ENCODE measurements at regions not wholly inside any gene's neighbourhood (a gene's known extent, or its start where the extent isn't known, plus 50 kb on each side); places are given as distances from the start of the nearest gene placed in this dataset.

DNA sequence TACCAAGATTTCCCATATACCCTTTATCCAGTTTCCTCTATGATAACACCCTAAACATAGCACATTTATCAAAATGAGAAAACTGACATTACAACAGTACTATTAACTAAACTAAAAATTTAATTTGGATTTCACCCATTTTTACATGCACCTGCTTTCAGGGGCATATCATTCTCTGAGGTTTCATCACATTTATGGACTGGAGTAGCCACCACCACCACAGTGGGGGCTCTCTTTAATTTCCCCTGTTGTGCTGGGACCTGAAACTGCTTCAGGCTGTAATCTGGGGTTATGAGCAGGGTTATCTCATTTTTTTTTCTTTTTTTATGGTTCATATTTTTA, 637.9 kb upstream of the DPP6 start:
- DNase-seq (ENCODE audit: low read depth, low spot score), result no peak
- no peak overlapping the region for H3K27ac ChIP-seq

DNA sequence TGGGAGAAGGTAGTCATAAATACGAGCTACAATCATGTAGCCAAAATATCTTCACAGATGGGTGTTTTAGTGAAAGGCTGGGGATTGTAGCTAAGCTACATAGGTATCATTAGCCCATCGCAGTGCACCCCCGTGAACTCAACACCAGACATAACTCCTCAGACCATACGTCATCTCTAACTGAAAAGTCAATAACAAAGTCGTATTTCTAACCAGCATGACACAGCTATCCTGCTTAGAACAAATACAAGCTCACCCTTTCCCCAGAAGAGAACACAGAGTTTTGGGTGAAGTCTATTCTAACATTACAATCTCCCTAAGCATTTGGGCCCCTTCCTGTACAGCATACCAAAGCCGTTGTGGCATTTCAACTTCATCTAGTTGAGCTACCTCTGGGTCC, 636.6 kb upstream of the DPP6 start:
- DNase-seq (ENCODE audit: low read depth, low spot score), result no peak
- no peak overlapping the region for H3K27ac ChIP-seq

DNA sequence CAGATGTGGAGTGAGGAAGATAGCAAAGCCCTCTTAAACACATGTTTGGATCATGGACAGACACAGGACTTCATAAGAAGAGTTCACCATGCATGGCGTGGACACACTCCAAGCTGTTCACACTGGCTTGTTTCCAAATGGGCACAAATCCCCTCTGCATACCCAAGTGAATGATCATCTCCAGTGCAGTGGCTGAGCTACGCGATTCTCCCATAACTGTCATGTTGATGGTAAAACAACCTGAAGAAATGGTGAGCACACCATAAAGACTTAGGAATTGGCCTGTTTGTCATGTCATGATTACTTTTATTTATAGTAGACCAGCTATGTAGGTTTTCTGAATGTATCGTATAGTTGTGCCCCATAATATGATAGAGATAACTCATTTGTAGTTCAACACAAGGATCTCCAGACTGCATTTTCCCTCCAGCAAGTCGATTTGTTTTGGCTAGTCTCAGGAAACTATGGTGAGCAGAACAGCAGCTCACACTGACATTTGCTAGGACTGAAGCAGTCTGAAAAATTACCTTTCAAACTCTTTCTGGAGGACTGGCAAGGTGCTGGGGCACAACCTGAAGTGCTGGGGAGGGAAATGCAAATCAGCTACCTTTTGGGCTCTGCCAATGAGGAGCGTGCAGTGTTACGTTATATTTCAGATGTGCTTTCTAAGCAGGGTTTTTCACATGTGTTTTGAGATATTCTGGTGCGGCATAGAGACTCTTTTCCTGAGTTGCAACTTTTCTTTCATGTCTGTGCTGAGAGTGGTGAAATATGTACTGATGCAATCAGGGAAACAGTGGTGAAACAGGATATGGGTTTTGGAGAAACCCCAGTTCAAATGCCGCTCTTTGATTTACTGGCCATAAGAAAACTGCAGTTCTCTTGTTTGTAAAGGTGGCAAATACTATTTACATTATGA, 629.6 kb upstream of the DPP6 start:
- H3K27ac ChIP-seq, result peak overlapping the region; percentile 9
- DNase-seq (ENCODE audit: low read depth, low spot score), result no peak

DNA sequence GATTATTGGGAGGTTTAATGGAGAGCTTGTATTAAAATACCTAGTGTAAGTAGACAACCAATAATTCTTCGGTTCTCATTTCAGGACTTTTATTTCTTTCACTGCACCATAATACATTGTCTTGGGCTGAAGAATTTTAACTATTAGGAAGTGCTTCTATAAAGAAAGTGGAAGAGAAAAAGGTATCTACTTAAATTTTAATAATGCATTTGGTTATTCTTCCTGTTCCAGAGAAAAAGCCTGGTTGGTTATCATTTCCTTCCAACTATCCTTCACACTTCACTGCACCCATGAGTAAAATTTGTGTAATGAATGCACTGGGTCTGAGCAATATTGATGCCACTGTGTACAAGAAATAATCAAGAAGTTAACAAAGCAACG, 629.0 kb upstream of the DPP6 start:
- no peak for DNase-seq (ENCODE audit: low read depth, low spot score)
- peak overlapping the region; percentile 9 for H3K27ac ChIP-seq

DNA sequence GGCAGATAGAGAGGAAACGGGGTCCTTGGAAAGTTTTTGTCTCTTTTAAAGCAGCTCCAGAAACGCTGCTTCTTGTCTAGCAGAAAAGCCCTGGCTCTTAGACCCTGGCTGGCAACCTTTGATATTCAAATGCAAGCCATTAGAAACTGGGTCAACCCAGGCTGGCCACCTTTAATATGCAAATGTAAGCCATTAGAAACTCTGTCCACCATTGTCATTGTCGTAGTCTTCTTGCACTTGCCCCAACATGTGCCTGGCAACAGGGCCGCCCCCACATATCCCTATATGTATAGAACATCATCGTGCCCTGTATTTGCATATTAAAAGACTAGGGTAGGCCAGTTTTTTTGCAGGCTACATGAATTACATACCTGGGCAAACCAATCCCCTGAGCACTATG, 621.3 kb upstream of the DPP6 start:
- H3K27ac ChIP-seq, result no peak overlapping the region
- no peak for DNase-seq (ENCODE audit: low read depth, low spot score)

DNA sequence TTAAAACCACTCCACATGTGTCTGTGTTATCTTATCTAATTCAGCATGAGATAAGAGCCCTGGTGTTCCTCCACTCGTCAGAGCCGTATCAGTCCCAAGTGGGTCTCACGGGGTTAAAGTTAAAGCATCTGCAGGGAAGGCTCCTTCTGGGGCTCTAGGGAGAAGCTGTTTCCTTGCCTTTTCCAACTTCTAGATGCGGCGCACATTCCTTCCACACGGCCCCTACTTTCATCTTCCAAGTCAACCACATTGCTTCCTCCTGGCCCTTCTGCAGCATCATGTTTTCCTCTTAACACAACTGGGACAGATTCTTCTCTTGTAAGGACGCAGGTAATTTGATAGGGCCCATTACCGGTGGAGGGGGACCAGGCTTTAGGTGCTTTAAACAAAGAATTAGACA, 620.1 kb upstream of the DPP6 start:
- no peak for DNase-seq (ENCODE audit: low read depth, low spot score)
- H3K27ac ChIP-seq, result no peak overlapping the region

DNA sequence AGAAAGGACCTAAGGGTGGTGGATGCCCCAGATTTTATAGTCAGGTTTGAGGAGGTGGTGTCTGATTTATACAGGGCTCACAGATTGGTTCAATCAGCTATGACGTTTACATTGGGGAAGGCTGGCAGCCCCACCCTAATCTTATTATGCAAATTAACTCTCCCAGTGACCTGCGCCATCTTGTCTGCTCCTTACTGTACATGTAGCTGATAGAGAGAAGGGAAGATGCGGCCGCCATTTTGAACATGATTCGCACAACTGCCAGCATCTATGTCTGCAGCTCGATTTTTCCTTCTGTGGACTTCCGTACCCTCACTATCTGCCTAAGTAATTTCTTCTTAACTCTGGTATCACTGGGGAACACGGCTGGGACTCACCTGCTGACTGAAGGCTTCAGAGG, 619.0 kb upstream of the DPP6 start:
- DNase-seq (ENCODE audit: low read depth, low spot score), result no peak
- no peak overlapping the region for H3K27ac ChIP-seq

DNA sequence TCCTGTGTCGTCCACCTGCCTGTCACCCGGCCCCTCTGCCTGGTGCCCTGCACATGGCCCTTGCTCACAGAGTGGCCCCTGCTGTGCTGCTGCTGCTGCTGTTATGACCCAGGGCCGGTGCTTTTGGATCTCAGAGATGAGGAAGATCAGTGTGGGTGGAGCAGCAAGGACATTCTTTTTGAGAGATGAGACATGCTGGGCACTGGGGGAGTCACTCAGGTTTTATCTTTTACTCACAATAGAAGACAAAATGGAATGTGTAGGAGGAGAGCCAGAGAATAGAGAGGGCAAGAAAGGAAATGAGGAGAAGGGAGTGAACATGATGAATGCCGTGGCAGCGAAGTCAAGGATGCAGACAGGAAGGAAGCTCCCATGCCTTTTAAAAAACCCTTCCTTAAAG, 611.5 kb upstream of the DPP6 start:
- no peak overlapping the region for H3K27ac ChIP-seq
- DNase-seq (ENCODE audit: low read depth, low spot score), result no peak

DNA sequence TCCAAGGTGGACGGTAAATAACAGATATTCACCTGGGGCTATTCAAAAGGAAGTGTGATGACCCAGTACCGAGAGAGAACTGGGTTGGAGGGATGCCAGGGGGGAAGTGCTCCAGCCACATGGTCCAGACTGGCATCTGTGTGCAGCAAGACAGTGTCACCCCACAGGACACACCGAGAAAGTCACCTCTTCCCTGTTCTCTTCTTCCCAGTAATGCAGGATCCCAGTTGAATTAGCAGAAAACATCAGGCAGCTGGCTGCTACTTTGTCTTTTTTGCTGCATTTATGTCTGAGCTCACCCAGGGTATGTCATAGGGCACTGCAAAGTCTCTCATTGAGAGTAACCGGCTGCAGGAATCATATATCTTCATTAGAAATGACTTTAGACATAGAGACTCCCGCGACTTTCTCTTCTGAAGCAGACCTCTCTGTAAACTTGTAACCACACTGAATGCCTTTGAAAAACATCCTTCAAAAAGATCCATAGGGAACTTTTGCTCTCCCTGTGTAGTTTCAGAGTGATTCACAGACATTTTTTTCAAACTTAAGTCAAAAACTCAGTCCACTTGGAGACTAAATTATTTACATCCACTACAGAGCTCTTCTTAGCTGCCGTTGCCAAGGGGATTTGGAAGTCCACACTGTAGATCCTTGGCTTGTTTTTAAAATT, 609.0 kb upstream of the DPP6 start:
- H3K27ac ChIP-seq, result no peak overlapping the region
- DNase-seq (ENCODE audit: low read depth, low spot score), result no peak

DNA sequence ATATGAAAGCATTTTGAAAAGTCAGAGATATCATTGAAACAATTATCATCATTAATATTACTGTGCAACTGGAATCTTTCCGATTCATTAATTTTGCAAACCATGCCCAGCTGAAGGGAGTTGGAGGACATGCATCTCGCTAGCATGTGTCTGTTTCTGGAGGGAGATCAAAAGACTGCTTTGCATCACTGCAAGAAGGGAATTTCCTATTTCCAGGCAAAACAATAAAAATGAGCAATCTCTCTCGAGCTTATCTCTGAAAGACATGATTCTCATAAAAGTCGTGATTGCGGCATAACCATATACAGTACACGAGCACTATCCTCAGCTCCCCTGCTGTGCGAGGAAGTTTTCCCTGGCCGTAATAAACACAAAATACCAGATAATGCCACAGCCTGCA, 607.6 kb upstream of the DPP6 start:
- no peak overlapping the region for H3K27ac ChIP-seq
- no peak for DNase-seq (ENCODE audit: low read depth, low spot score)

DNA sequence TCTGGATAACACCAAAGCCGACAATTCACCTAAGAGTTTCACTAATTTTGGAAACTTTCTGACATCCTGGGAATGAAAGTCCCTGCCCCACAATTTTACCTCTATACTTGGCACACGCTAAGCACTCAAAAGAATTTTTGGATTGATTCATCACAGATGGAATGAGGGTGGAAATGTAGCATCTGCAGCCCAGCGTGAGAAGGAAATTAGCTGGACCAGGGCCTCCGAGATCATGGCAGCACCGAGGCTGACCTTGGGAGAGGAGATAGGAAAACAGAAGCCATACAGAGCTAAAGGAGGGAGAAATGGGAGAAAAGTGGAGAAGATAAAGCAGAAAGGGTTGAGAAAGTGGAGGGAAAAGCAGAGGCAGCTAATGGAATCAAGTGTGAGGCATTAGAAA, 606.6 kb upstream of the DPP6 start:
- DNase-seq (ENCODE audit: low read depth, low spot score), result no peak
- H3K27ac ChIP-seq, result no peak overlapping the region

DNA sequence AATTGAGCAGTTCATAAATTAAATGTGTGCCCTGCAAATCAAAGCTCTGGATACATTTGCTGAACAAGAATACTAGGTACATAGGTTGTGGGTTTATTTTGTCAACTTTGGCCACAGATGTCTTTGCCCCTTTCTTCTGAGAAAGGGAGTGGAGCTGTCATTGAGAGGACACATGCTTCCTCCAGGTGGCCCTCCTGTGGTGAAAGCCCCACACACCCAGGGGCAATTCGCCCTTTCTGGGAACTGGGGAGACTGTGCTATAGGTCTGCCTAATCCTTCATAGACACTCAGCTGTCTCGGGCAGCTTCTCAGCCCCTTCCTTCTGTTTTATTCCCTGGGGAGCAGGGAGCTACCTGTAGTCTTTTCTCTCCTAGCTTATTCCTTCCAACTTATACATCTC, 605.7 kb upstream of the DPP6 start:
- DNase-seq (ENCODE audit: low read depth, low spot score), result no peak
- H3K27ac ChIP-seq, result no peak overlapping the region

DNA sequence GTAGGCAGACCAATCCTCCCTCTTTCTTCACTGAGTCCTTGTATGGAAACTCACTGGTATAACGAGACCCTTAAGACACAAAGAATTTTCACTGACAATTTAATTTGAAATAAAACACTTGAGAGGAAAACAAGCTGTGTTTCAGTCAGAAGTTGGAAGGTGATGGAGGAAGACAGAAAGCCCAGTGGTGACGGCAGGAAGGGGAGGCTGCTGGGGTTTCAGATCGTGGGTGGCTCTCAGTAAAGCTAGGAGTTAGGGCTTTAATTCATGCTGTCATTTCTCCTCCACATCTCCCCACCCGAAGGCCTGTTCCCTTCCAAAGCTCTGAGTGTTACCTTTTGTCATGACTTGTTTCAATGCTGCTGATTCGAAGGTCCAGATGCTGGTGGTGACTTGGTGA, 605.2 kb upstream of the DPP6 start:
- no peak overlapping the region for H3K27ac ChIP-seq
- no peak for DNase-seq (ENCODE audit: low read depth, low spot score)

DNA sequence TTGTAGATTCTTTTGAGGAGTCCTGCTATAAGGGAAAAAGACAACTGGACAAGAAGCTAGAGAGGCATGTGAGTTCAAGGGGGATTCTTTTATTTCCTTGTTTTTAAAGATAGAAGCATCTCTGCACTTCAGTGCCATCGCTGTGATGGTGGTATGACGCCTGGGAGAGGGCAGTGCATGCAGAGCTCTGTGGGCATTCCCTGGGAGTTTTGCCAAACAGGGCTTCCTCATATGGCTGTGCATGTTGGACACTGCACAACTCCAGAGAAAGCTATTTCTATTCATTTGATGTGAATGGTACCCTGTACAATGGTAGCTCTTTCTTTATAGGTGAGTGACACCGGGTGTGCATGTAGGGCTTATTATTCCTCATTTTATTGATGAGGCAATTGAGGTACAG, 599.5 kb upstream of the DPP6 start:
- no peak for DNase-seq (ENCODE audit: low read depth, low spot score)
- no peak overlapping the region for H3K27ac ChIP-seq

DNA sequence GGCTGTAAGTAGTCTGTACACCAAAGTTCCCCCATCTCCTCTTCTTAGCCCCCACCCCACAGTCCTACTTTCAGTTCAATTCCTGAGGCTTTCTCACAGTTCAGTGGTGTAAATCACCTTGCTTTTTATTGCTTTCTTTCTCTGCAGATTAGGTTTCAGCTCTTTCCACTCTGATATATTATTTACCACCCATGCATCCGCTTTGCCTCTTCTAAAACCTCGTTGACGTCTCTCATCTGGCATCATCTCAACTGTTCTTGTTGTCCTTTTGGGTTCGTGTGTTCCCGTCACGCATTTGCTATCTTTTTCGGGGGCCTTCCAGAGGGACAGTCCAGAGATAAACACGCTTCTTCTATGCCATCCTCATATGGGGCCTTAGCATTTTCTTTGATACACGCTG, 597.9 kb upstream of the DPP6 start:
- H3K27ac ChIP-seq, result no peak overlapping the region
- DNase-seq (ENCODE audit: low read depth, low spot score), result no peak

DNA sequence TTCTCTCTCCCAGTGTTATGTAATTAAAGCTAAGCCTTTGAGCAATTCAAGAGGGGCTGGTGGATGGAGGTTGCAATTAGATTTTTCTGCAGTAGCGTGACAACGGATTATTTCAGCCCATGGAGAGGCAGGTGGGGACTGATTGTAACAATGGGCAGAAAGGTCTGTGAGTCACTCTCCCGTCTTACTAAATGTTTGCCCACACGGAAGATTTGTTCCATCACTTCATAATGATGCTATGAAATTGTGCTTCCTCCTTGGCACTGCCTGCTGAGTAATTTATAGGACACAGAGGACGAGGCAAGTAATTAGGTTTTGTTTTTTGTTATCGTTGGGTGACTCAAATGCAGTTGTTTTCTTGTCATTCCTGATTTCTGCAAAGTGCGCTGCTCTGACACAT, 594.5 kb upstream of the DPP6 start:
- H3K27ac ChIP-seq, result no peak overlapping the region
- no peak for DNase-seq (ENCODE audit: low read depth, low spot score)

DNA sequence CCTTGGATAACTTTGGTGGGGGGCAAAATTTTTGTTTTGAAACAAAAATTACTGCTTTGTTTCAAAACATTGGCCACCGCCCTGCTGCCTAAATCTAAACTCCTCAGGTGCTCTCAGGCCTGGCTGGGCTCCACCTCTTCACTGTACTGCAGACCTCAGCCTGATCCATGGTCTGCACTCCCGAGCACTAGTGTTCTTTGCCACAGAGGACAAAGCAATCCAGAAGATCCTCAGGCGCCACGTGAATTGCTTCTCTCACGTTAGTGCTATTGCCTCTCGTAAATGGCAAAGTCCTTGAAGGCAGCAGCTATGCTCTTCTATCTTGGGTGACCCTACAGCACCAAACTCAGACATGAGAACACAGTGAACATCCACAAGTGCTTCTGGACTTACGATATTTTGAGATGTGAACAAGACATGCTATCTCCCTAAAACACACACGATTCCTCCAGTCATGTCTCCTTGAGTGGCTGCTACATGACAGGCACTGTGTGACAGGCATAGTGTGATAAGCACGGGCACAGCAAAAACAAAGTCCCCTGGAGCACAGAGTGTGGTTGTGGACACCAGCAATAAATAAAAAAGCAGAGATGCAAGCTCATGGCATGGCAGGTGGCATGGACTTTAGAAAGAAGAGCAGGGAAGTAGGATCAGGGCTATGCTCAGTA, 582.1 kb upstream of the DPP6 start:
- no peak for DNase-seq (ENCODE audit: low read depth, low spot score)
- H3K27ac ChIP-seq, result no peak overlapping the region

DNA sequence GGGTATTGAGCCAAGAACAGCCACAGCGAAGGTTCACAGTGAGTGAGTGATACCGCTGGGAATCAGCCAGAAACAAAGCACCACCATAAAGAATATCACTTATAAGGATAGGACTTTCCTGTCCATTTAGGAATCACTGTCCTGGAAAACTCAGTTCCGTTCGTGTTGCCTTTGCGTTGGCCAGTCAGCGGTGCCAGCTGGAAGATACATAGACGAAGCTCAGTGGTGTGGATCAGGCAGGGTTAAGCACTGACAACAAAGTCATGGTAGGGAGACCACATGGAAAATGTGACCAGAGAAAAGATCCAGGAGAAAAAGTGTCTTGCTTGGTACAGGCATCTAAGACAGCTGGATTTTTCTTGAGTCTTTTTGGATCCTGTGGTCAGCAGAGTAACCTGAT, 579.7 kb upstream of the DPP6 start:
- DNase-seq (ENCODE audit: low read depth, low spot score), result no peak

DNA sequence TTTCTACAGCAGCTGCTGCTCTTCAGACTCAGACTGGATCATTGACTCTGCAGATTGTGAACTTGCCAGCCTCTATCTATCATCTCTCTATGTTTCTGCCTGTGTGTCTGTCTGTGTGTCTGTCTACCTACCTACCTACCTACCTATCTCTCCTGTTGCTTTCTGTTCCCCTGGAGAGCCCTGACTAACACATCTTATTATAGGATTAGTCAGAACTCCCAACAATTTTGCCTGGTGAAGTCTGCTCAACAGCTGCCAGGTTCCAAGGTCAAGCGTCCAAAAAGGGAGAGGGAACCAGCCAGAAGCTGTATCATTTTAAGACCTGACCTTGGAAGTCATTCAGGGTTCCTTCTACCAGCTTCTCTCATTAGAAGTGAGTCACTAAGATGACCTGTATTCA, 579.0 kb upstream of the DPP6 start:
- no peak for DNase-seq (ENCODE audit: low read depth, low spot score)
- no peak overlapping the region for H3K27ac ChIP-seq

More for the DNA sequence above, 579.7 kb upstream of the DPP6 start:
- H3K27ac ChIP-seq, result no peak overlapping the region

DNA sequence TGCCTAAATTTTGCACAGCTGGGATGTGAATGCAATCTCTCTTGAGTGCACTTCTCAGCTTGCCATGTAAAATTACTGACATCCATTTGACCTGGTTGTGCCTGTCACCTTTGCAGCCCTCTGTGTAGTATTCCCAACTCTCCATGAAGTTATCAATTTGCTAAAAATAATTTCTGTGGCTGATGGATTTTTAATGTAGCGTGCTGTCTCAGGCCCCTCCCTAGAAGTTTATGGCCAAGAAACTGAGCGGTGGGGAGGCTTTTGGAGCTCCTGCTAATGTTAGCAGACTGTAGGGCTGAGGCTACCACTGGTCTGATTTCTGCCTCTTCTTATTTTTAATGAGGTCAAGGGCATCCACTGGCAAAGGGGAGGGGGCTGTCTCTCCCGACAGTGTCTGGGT, 577.0 kb upstream of the DPP6 start:
- DNase-seq (ENCODE audit: low read depth, low spot score), result no peak
- H3K27ac ChIP-seq, result no peak overlapping the region

DNA sequence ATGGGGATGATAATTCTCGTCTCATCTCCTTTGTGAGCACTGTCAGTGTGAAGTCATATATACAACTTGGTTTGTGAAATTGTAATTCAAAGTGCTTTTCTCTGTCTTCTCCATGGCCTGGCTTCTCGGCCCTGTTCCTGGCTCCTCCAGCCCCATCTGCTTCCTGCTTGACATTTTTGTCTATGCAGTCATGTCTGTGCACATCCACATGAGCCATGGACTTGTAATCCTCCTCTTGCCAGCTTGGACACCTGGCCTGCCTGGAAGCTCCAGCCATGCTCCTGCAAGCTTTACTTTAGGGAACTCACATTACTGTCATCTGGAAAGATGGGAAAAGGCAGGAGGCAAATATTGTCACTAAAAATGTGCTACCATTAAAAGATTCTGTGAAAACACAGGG, 576.0 kb upstream of the DPP6 start:
- no peak for DNase-seq (ENCODE audit: low read depth, low spot score)
- no peak overlapping the region for H3K27ac ChIP-seq

DNA sequence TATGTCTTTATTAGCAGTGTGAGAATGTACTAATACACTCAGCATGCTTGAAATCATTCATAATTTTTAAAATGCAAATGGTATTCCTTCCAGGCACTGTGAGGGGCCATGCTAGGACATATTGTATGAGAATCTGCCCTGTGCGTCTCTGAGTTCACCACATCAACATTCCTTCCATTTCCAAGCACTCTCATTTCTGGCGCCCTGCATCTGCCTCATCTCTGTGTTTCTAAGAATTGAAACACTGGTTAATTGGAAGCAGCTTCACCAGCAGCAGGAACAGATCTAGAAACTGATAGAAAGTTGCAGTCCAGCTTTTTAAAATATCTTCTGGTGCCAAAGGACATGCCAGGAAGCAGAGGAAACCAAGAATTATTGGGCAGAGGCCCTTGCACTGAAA, 555.9 kb upstream of the DPP6 start:
- DNase-seq (ENCODE audit: low read depth, low spot score), result no peak
- no peak overlapping the region for H3K27ac ChIP-seq
